Gastrocnemius medialis (tissue), 4 donors: ENCODE measurements at regions not wholly inside any gene's neighbourhood (a gene's known extent, or its start where the extent isn't known, plus 50 kb on each side); places are given as distances from the start of the nearest gene placed in this dataset.

Experiments used
- ATAC-seq, 2 donors: fragments of 150-250 bp; one replicate each; pipeline ENCODE4 v1.9.1; 2016
- DNase-seq, 2 donors: peaks; one replicate each; pipeline ENCODE4 v3.0.0-alpha.2; 2019
- H3K27ac ChIP-seq, 4 donors: fragments of 200-600 bp; sonication (generic); 1 replicate in 1 of 4; 2 replicates in 3 of 4; pipeline ENCODE4 v1.5.1; 2016 to 2018; ENCODE audit warnings: mild to moderate bottlenecking in 2 of 4, moderate library complexity in 1 of 4
- H3K27me3 ChIP-seq, 3 donors: fragments of 200-600 bp; sonication (generic) in 2 of 3; 1 replicate in 1 of 3; 2 replicates in 2 of 3; pipeline versions ENCODE4 v1.5.1 to v1.6.0; 2016 to 2019; ENCODE audit warnings: mild to moderate bottlenecking in 1 of 3, moderate library complexity in 1 of 3
- H3K36me3 ChIP-seq, 2 donors: fragments of 200-600 bp; sonication (generic) in 1 of 2; one replicate each; pipeline ENCODE4 v1.5.1; 2017 to 2018
- H3K4me1 ChIP-seq, 2 donors: fragments of 200-600 bp; sonication (generic) in 1 of 2; one replicate each; pipeline ENCODE4 v1.5.1; 2016 to 2017; ENCODE audit warnings: mild to moderate bottlenecking in 2 of 2
- H3K4me3 ChIP-seq, 4 donors: fragments of 200-600 bp; sonication (generic) in 3 of 4; 1 replicate in 1 of 4; 2 replicates in 3 of 4; pipeline ENCODE4 v1.5.1; 2016 to 2019; ENCODE audit warnings: mild to moderate bottlenecking in 2 of 4
- H3K9me3 ChIP-seq, 3 donors: fragments of 200-600 bp; sonication (generic) in 2 of 3; 1 replicate in 1 of 3; 2 replicates in 2 of 3; pipeline ENCODE4 v1.5.1; 2016 to 2019
- POLR2A ChIP-seq, 2 donors: fragments of 450-650 bp; IDR thresholded peaks; one replicate each; pipeline ENCODE4 v1.6.1; 2017; ENCODE audit warnings: antibody characterized with exemption in 2 of 2, mild to moderate bottlenecking in 2 of 2, moderate library complexity in 2 of 2
- in situ Hi-C, 4 donors: fragments of 200-750 bp; cut with MboI; loops; one replicate each; pipeline versions ENCODE4 v1.15.0 to v1.8.0; 2017; ENCODE audit warnings: low sequenced_read_pairs in 4 of 4
- intact Hi-C: fragments of 100-400 bp; cut with DNase I; formaldehyde crosslinking; loops from one replicate; pipeline ENCODE4 v1.15.1; 2023; ENCODE audit warnings: low total_unique reads
- TF ChIP-seq, protein P1 (sequence below), 5 experiments: fragments of 450-650 bp in 3 of 5; fragments of 200-600 bp in 2 of 5; sonication (generic) in 2 of 5; IDR thresholded peaks in 4 of 5; conservative IDR thresholded peaks in 1 of 5; 1 replicate in 4 of 5; 2 replicates in 1 of 5; pipeline ENCODE4 v1.5.1; 2016 to 2019; ENCODE audit warnings: antibody characterized with exemption in 5 of 5, mild to moderate bottlenecking in 3 of 5, moderate library complexity in 3 of 5

DNA sequence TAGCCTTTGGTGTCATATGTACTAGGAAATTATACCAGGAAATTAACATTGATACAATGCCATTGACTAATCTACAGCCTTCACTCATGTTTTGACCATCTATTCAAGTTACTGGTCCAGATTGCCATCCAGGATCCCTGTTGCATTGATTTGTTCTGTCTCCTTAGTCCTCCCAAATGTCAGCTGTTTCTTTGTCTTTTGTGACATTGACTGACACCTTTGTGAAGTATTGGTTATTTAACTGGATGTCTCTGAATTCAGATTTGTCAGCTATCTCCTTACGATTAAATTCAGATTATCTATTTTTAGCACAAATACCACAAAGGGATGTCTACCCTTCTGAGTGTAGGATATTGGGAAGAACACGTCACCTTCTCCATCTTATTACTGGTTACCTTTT, 73.7 kb upstream of the CTNND2 start:
- ATAC-seq (no peak), DNase-seq (no peak)
- Histone ChIP-seq H3K27ac (no peak overlapping the region), H3K4me1 (no peaks in the 10 kb centered on the region), H3K4me3 (no peak overlapping the region), H3K27me3 (no peaks in the 10 kb centered on the region), H3K9me3 (no peaks in the 10 kb centered on the region), H3K36me3 (no peaks in the 10 kb centered on the region)
- TF ChIP-seq POLR2A (IDR thresholded peaks at IDR 0.05) = no peak
- TF ChIP-seq, protein P1, sequence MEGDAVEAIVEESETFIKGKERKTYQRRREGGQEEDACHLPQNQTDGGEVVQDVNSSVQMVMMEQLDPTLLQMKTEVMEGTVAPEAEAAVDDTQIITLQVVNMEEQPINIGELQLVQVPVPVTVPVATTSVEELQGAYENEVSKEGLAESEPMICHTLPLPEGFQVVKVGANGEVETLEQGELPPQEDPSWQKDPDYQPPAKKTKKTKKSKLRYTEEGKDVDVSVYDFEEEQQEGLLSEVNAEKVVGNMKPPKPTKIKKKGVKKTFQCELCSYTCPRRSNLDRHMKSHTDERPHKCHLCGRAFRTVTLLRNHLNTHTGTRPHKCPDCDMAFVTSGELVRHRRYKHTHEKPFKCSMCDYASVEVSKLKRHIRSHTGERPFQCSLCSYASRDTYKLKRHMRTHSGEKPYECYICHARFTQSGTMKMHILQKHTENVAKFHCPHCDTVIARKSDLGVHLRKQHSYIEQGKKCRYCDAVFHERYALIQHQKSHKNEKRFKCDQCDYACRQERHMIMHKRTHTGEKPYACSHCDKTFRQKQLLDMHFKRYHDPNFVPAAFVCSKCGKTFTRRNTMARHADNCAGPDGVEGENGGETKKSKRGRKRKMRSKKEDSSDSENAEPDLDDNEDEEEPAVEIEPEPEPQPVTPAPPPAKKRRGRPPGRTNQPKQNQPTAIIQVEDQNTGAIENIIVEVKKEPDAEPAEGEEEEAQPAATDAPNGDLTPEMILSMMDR (IDR thresholded peaks at IDR 0.05 in 4 of 5, conservative IDR thresholded peaks at IDR 0.05 in 1 of 5) = no peak
- in situ Hi-C loops (no loop called here), intact Hi-C loops (no loop called here)

DNA sequence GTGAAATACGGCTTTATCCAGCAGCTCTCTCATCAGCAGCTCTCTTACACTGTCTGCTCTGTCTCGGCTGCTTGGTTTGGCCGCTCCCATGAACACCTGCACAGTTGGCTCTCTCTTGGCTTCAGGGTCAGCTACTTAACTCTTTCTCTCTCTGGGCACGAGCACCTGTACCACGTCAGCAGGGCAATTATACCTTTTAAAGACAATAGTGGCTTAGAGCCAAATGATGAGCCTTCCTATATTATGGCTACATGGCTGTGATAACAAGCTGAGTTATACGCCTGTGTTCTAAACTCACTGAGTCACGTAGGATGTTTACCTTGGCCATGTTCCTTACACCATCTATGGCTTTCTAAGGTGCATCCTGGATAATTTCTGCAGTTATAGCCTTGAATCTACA, 69.2 kb upstream of the CTNND2 start:
- no peaks in the 10 kb centered on the region for H3K9me3 ChIP-seq
- ATAC-seq (no peak), DNase-seq (no peak)
- no peaks in the 10 kb centered on the region for H3K4me1 ChIP-seq
- no peaks in the 10 kb centered on the region for H3K27me3 ChIP-seq
- H3K4me3 ChIP-seq = no peak overlapping the region
- H3K36me3 ChIP-seq = no peaks in the 10 kb centered on the region
- intact Hi-C loops = no loop called here
- in situ Hi-C loops = no loop called here
- H3K27ac ChIP-seq = no peak overlapping the region
- TF ChIP-seq, protein P1 (IDR thresholded peaks at IDR 0.05 in 4 of 5, conservative IDR thresholded peaks at IDR 0.05 in 1 of 5) = no peak
- no peak for TF ChIP-seq POLR2A (IDR thresholded peaks at IDR 0.05)

DNA sequence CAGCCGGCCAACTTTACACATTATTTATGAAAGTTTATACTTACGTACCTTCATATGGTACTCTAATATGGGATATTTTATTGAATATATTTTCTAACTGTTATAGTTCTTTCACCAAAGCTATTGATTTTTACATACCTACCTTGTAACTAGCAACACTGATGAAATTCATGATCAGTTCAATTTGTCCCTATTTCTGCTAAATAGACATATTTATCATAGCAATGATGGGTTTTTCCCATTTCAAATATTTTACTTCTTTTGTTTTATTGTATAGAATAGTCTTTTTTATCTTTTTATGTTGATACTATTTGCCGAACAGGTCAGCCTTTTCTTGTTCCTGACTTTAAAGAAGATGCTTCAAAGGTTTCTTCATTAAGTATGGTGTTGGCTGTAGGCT, 59.0 kb upstream of the CTNND2 start:
- intact Hi-C loops = no loop called here
- Histone ChIP-seq H3K36me3 (no peaks in the 10 kb centered on the region), H3K4me1 (no peaks in the 10 kb centered on the region), H3K27ac (no peak overlapping the region), H3K27me3 (no peaks in the 10 kb centered on the region), H3K4me3 (no peak overlapping the region), H3K9me3 (no peaks in the 10 kb centered on the region)
- in situ Hi-C loops = no loop called here
- DNase-seq = no peak
- TF ChIP-seq POLR2A (IDR thresholded peaks at IDR 0.05) = no peak
- TF ChIP-seq, protein P1 (IDR thresholded peaks at IDR 0.05 in 4 of 5, conservative IDR thresholded peaks at IDR 0.05 in 1 of 5) = no peak
- ATAC-seq = no peak

DNA sequence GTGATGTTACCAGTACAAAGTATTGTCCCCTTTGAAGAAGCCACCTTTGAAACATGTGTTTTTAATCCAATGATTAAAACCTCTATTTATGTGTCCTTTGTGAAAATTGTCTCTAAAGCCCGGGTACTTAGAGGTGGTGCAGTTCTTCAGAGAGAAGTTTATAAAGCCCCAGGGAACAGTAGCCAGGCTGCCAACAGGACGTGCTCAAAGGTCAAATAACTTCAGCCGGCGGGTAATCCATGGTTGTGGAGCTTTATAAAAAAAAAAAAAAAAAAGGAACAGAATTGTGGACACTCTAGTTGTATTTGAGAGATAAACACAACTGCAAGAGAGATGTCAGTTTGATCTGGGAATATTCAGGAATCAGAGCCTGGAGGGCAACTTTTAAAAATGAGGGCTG, 57.9 kb upstream of the CTNND2 start:
- ATAC-seq = no peak
- in situ Hi-C loops = no loop called here
- Histone ChIP-seq H3K27me3 (no peaks in the 10 kb centered on the region), H3K4me3 (no peak overlapping the region), H3K27ac (no peak overlapping the region), H3K36me3 (no peaks in the 10 kb centered on the region), H3K9me3 (no peaks in the 10 kb centered on the region), H3K4me1 (no peaks in the 10 kb centered on the region)
- intact Hi-C loops = no loop called here
- TF ChIP-seq POLR2A (IDR thresholded peaks at IDR 0.05) = no peak
- TF ChIP-seq, protein P1 (IDR thresholded peaks at IDR 0.05 in 4 of 5, conservative IDR thresholded peaks at IDR 0.05 in 1 of 5) = no peak
- no peak for DNase-seq

DNA sequence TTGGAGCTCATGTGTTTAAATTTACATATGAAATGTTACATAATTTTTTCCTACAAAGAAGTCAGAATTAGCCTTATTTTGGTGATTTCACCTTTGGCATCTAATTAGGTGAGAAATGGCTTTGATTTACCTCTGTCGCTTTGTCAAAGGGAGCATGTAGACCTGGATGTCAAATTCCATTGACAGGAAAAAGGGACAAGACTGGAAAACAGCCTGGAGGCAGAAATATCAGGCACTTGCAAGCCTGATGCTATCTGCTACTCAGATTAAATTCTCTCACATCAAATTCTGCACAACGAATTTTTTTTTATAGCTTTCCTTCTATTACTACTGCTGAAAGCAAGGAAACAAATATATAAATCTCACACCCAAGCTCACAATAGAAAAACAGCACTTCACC, 54.1 kb upstream of the CTNND2 start:
- in situ Hi-C loops (no loop called here), intact Hi-C loops (no loop called here)
- Histone ChIP-seq H3K4me3 (no peak overlapping the region), H3K36me3 (no peaks in the 10 kb centered on the region), H3K27ac (no peak overlapping the region), H3K9me3 (no peaks in the 10 kb centered on the region), H3K4me1 (no peaks in the 10 kb centered on the region), H3K27me3 (no peaks in the 10 kb centered on the region)
- ATAC-seq (no peak), DNase-seq (no peak)
- no peak for TF ChIP-seq POLR2A (IDR thresholded peaks at IDR 0.05)
- TF ChIP-seq, protein P1 (IDR thresholded peaks at IDR 0.05 in 4 of 5, conservative IDR thresholded peaks at IDR 0.05 in 1 of 5) = no peak
